ENCODE measurements at regions not wholly inside any gene's neighbourhood (a gene's known extent, or its start where the extent isn't known, plus 50 kb on each side); places are given as distances from the start of the nearest gene placed in this dataset.
"Not testable (repeated sequence)": the region's sequence is repeated elsewhere in the genome, so short reads cannot be mapped to it uniquely, and the experiment has no call there.

GRCh38 chr6:16828058-16828457 lies 66.8 kb upstream of the ATXN1 start:
- DNase-seq = no peak

- no peak for DNase-seq
Observed at GRCh38 chr6:16827627-16828026, 66.4 kb upstream of the ATXN1 start.

- no peak for DNase-seq
Observed at GRCh38 chr6:16825784-16826183, 64.5 kb upstream of the ATXN1 start.

- no peak for DNase-seq
Observed at GRCh38 chr6:16824845-16825685, 63.8 kb upstream of the ATXN1 start.

GRCh38 chr6:16823718-16824352 lies 62.6 kb upstream of the ATXN1 start:
- no peak for DNase-seq

- no peak for DNase-seq
Observed at GRCh38 chr6:16822975-16823717, 61.9 kb upstream of the ATXN1 start.

GRCh38 chr6:16822529-16822928 lies 61.3 kb upstream of the ATXN1 start:
- DNase-seq = no peak

- DNase-seq = no peak
Observed at GRCh38 chr6:16821834-16822264, 60.6 kb upstream of the ATXN1 start.

- DNase-seq = not testable (repeated sequence)
Observed at GRCh38 chr6:16820262-16820661, 59.0 kb upstream of the ATXN1 start.

- DNase-seq = no peak
Observed at GRCh38 chr6:16819752-16820151, 58.5 kb upstream of the ATXN1 start.

GRCh38 chr6:16818992-16819626 lies 57.8 kb upstream of the ATXN1 start:
- DNase-seq = no peak

GRCh38 chr6:16817594-16817993 lies 56.3 kb upstream of the ATXN1 start:
- no peak for DNase-seq

- DNase-seq = no peak
Observed at GRCh38 chr6:16816891-16817290, 55.6 kb upstream of the ATXN1 start.

GRCh38 chr6:16812993-16813392 lies 51.7 kb upstream of the ATXN1 start:
- DNase-seq = no peak

- no peak for DNase-seq
Observed at GRCh38 chr6:16811277-16811979, 50.2 kb upstream of the ATXN1 start.

Measured in muscle of back (tissue), 3 donors.